GM18858 (cell line): ENCODE measurements at regions not wholly inside any gene's neighbourhood (a gene's known extent, or its start where the extent isn't known, plus 50 kb on each side); places are given as distances from the start of the nearest gene placed in this dataset.

Source experiments
- ATAC-seq: cut with Tn5 transposase; IDR thresholded peaks from one replicate; pipeline ENCODE4 v1.9.1; 2021; ENCODE audit not compliant: unreplicated experiment

- peak; percentile 74 for ATAC-seq
Observed at GRCh38 chr5:6029811-6030271, 348.5 kb downstream of the MED10 start.

GRCh38 chr5:6026766-6027406 lies 351.5 kb downstream of the MED10 start:
- no peak for ATAC-seq

GRCh38 chr5:6019612-6020011 lies 358.7 kb downstream of the MED10 start:
- no peak for ATAC-seq

GRCh38 chr5:6013506-6013905 lies 364.8 kb downstream of the MED10 start:
- no peak for ATAC-seq

GRCh38 chr5:6011199-6011598 lies 367.1 kb downstream of the MED10 start:
- ATAC-seq: no peak

- ATAC-seq: no peak
Observed at GRCh38 chr5:6006838-6007314, 371.5 kb downstream of the MED10 start.

- no peak for ATAC-seq
Observed at GRCh38 chr5:6003040-6003825, 375.1 kb downstream of the MED10 start.

- ATAC-seq: no peak
Observed at GRCh38 chr5:6000867-6001266, 377.5 kb downstream of the MED10 start.

GRCh38 chr5:5995819-5996218 lies 382.5 kb downstream of the MED10 start:
- no peak for ATAC-seq

- ATAC-seq: no peak
Observed at GRCh38 chr5:5986492-5987178, 391.7 kb downstream of the MED10 start.

GRCh38 chr5:5985332-5985731 lies 393.0 kb downstream of the MED10 start:
- ATAC-seq: no peak

GRCh38 chr5:5983261-5983980 lies 394.9 kb downstream of the MED10 start:
- no peak for ATAC-seq

- no peak for ATAC-seq
Observed at GRCh38 chr5:5981562-5981961, 396.8 kb downstream of the MED10 start.

GRCh38 chr5:5980538-5980895 lies 397.8 kb downstream of the MED10 start:
- ATAC-seq: no peak

GRCh38 chr5:5979761-5980537 lies 398.4 kb downstream of the MED10 start:
- ATAC-seq: no peak

GRCh38 chr5:5979377-5979760 lies 399.0 kb downstream of the MED10 start:
- no peak for ATAC-seq

GRCh38 chr5:5978501-5979376 lies 399.6 kb downstream of the MED10 start:
- no peak for ATAC-seq

GRCh38 chr5:5971203-5971602 lies 407.1 kb downstream of the MED10 start:
- ATAC-seq: no peak

- ATAC-seq: no peak
Observed at GRCh38 chr5:5969942-5970483, 408.3 kb downstream of the MED10 start.
